AG20443 (cell line): ENCODE measurements at regions not wholly inside any gene's neighbourhood (a gene's known extent, or its start where the extent isn't known, plus 50 kb on each side); places are given as distances from the start of the nearest gene placed in this dataset.

Experiments used
- DNase-seq: peaks from one replicate; pipeline ENCODE4 v3.0.0; 2012; ENCODE audit warnings: low spot score, mixed read lengths

- DNase-seq: no peak
These were observed 407.1 kb upstream of the LRRC4C start for GRCh38 chr11:41866525-41866924.

GRCh38 chr11:41868606-41869005 lies 409.2 kb upstream of the LRRC4C start:
- no peak for DNase-seq

GRCh38 chr11:41872426-41872825 lies 413.0 kb upstream of the LRRC4C start:
- no peak for DNase-seq

- DNase-seq: no peak
These were observed 413.4 kb upstream of the LRRC4C start for GRCh38 chr11:41872870-41873269.

GRCh38 chr11:41878095-41878494 lies 418.6 kb upstream of the LRRC4C start:
- no peak for DNase-seq

GRCh38 chr11:41879214-41879613 lies 419.8 kb upstream of the LRRC4C start:
- peak; percentile 13 for DNase-seq

- no peak for DNase-seq
These were observed 435.6 kb upstream of the LRRC4C start for GRCh38 chr11:41895081-41895480.

- DNase-seq: no peak
These were observed 438.5 kb upstream of the LRRC4C start for GRCh38 chr11:41897991-41898390.

GRCh38 chr11:41917900-41918299 lies 458.4 kb upstream of the LRRC4C start:
- no peak for DNase-seq

GRCh38 chr11:41920374-41920773 lies 460.9 kb upstream of the LRRC4C start:
- DNase-seq: no peak

- no peak for DNase-seq
These were observed 462.4 kb upstream of the LRRC4C start for GRCh38 chr11:41921746-41922390.

- DNase-seq: no peak
These were observed 466.9 kb upstream of the LRRC4C start for GRCh38 chr11:41926339-41926738.

GRCh38 chr11:41935241-41935640 lies 475.8 kb upstream of the LRRC4C start:
- no peak for DNase-seq

GRCh38 chr11:41935795-41936194 lies 476.3 kb upstream of the LRRC4C start:
- DNase-seq: no peak

GRCh38 chr11:41943656-41944055 lies 484.2 kb upstream of the LRRC4C start:
- no peak for DNase-seq

GRCh38 chr11:41947392-41947791 lies 487.9 kb upstream of the LRRC4C start:
- DNase-seq: no peak

- DNase-seq: no peak
These were observed 491.2 kb upstream of the LRRC4C start for GRCh38 chr11:41950470-41951143.

- peak; percentile 13 for DNase-seq
These were observed 494.6 kb upstream of the LRRC4C start for GRCh38 chr11:41954034-41954433.

- no peak for DNase-seq
These were observed 495.6 kb upstream of the LRRC4C start for GRCh38 chr11:41955066-41955465.

- no peak for DNase-seq
These were observed 496.4 kb upstream of the LRRC4C start for GRCh38 chr11:41955635-41956400.

GRCh38 chr11:41963406-41963805 lies 504.0 kb upstream of the LRRC4C start:
- no peak for DNase-seq

- no peak for DNase-seq
These were observed 511.2 kb upstream of the LRRC4C start for GRCh38 chr11:41970681-41971080.

- DNase-seq: no peak
These were observed 512.1 kb upstream of the LRRC4C start for GRCh38 chr11:41971592-41971991.
